WI38 (cell line): ENCODE measurements at regions not wholly inside any gene's neighbourhood (a gene's known extent, or its start where the extent isn't known, plus 50 kb on each side); places are given as distances from the start of the nearest gene placed in this dataset.
"Not testable (repeated sequence)": the region's sequence is repeated elsewhere in the genome, so short reads cannot be mapped to it uniquely, and the experiment has no call there.

Source experiments
- H3K4me3 ChIP-seq: 2 replicates; pipeline ENCODE4 v1.5.1; 2011; ENCODE audit warnings: low read depth, mild to moderate bottlenecking, control low read depth, low read length
- CTCF ChIP-seq: IDR thresholded peaks from 2 replicates; pipeline ENCODE4 v1.5.1; 2012; ENCODE audit warnings: low read depth, mild to moderate bottlenecking, control low read depth, low read length

GRCh38 chr20:40949346-40949745 is 79.3 kb upstream of the TOP1 start:
- no peak for TF ChIP-seq CTCF
- no peak overlapping the region for H3K4me3 ChIP-seq

DNA sequence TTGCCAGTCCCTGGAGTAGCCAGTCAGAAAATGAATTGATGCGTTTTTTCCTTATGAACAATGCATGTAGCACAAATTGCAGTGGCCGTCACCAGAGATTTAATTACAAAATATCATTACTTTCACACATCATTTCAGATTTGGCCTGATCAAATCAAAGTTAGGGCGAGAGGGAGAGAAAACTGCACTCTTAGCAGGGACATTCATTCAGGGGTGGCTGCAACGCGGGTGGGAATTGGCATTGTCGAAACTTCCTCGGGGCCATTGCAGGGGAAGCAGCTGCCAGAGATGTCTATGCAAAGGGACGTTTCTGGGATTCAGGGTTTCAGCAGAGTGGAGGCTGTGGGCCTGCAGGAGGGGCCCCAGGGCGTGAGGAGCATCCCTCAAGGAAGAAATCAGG is 76.5 kb upstream of the TOP1 start:
- H3K4me3 ChIP-seq: no peak overlapping the region
- TF ChIP-seq CTCF: no peak

DNA sequence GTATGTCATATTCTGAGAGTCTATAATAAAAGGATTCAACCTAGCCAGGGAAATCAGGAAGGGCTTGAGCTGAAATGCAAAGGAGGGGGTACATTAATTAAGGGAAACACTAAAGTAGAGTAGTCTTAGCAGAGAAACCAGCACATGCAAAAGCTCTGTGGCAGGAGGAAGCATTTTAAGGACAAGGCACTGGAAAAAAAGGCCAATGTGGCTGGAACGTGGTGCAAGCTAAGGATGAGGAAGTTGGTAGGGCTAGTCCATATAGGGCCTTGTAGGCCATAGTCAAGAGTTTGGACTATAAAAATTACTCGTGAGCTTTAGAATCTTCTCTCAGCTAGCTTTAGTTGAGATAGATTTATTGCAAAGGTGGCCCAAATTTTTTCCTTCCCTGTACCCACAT is 75.2 kb upstream of the TOP1 start:
- TF ChIP-seq CTCF: no peak
- H3K4me3 ChIP-seq: no peak overlapping the region

GRCh38 chr20:40953856-40954255 is 74.8 kb upstream of the TOP1 start:
- TF ChIP-seq CTCF: no peak

GRCh38 chr20:40954521-40955165 is 74.0 kb upstream of the TOP1 start:
- H3K4me3 ChIP-seq: no peak overlapping the region
- TF ChIP-seq CTCF: no peak

More at GRCh38 chr20:40953856-40954255, 74.8 kb upstream of the TOP1 start:
- H3K4me3 ChIP-seq: no peak overlapping the region

- no peak overlapping the region for H3K4me3 ChIP-seq
- no peak for TF ChIP-seq CTCF
These were observed 73.3 kb upstream of the TOP1 start for GRCh38 chr20:40955326-40955725.

DNA sequence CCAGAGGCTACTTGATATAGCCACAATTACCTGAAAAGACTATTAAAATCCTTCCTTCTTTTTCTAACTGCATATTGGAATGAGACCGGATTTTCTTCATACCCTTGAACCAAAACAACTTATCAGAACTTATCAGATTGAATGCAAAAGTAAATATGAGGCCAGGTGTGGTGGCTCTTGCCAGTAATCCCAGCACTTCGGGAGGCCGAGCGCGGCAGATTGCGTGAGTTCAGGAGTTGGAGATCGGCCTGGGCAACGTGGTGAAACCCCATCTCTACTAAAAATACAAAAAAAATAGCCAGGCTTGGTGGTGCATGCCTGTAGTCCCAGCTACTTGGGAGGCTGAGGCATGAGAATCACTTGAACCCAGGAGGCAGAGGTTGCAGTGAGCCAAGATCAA is 72.8 kb upstream of the TOP1 start:
- H3K4me3 ChIP-seq: not testable (repeated sequence)
